Inflammatory macrophage (primary cell): ENCODE measurements at regions not wholly inside any gene's neighbourhood (a gene's known extent, or its start where the extent isn't known, plus 50 kb on each side); places are given as distances from the start of the nearest gene placed in this dataset.

Experiments
- DNase-seq, 2 donors: peaks; one replicate each; pipeline ENCODE4 v3.0.0-alpha.2; 2020 to 2022

DNA sequence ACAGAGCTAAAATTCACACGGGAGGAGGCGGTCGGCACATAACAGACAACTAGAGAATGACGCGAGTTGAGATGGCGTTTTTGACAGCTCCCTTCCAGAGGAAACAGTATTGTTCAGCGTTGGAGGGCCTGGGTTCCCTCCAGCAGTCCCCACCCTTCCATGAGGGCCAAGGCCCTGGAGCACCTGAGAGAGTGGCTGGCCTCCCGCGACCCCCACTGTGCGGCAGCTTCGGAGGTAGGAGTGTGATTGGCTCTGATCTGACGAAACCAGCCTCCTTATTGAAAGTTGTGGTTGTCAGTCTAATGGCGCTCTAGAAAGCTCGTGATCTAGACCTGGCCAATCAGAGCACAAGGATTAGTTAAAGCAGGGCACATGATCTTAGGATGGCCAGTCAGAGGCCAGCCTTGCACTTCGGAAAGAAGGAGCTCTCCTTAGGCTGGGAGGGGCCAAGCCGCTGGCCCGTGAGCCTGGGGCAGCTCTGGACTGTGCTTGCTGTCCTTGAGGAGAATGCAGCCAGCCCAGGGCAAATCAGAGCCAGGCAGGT is 104.5 kb upstream of the CELF4 start:
- no peak for DNase-seq

DNA sequence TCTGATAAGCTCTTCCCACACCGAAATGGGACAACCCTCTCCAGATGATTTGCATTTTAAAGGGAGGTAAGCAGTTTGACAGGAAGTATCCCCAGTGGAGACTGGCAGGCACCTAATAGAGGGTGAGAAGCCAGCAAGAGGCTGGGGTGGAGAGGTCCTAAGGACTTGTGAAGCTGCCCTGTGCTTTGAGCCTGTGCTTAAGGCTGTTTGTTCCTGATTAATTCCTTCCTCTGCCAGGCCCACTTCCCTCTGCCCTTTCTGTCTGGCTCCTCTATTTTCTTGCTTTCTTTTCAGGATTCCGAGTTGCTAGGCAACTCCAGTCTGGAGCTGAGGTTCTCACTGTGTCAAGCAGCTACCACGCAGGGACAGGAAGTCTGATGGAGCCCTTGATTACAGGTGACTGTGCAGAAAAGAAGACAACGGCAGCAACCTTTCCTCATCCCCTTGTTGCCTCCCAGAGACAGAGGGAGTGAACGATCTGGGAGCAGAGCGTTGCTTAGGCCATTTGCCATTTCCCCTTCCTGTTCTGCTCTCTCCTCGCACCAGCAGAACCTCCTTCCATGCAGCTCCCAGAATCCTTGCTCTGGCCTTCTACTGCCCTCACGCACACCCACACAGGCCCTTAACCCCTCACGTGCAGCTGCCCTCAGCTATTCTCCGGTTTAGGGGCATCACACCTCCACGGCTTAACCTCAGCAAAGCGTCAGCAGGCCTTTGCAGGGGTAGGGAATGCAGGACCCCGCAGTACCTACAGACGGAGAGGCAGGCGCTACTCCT is 103.6 kb upstream of the CELF4 start:
- no peak for DNase-seq

DNA sequence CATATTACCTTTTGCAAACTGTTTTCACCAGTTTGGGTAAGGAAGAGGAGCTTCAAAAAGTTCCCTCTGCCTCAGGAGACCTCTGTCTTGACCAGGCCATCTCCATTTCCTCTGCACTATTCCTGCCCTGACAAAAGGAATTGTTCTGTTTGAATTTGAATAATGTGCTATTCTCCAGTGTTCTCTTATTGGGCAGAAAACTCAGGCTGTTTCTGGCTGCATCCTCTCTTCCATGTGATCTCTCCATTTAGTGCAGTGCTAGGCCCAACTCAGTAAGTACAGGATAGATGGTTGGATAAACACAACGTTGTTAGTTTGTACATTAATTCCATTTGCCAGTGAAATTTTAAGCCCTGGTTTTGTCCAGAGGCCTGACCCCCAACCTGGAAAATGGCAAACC is 102.2 kb upstream of the CELF4 start:
- no peak for DNase-seq

- DNase-seq: no peak
These were observed 101.4 kb upstream of the CELF4 start for GRCh38 chr18:37666991-37667390.

- DNase-seq: no peak
These were observed 100.9 kb upstream of the CELF4 start for GRCh38 chr18:37666451-37666850.

DNA sequence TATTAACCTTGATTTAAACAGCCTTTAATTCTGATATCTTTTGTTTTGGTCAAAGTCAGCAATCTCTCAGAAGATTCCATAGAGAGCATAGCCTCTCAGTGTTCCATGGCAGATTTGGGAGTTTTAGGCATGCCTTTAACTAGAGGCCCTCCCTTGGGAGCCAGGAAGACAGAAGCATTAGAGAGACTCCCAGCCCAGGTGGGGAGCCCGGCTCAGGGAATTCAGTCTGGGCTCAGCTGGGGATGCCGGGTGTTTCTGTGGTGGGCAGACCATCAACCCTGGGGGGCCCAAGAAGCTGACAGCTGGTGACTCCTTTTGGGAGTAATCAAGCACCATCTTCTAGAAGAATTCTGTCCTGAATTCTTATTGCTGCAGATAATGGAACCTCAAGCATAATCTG is 99.7 kb upstream of the CELF4 start:
- no peak for DNase-seq

GRCh38 chr18:37663446-37663845 is 97.8 kb upstream of the CELF4 start:
- no peak for DNase-seq

DNA sequence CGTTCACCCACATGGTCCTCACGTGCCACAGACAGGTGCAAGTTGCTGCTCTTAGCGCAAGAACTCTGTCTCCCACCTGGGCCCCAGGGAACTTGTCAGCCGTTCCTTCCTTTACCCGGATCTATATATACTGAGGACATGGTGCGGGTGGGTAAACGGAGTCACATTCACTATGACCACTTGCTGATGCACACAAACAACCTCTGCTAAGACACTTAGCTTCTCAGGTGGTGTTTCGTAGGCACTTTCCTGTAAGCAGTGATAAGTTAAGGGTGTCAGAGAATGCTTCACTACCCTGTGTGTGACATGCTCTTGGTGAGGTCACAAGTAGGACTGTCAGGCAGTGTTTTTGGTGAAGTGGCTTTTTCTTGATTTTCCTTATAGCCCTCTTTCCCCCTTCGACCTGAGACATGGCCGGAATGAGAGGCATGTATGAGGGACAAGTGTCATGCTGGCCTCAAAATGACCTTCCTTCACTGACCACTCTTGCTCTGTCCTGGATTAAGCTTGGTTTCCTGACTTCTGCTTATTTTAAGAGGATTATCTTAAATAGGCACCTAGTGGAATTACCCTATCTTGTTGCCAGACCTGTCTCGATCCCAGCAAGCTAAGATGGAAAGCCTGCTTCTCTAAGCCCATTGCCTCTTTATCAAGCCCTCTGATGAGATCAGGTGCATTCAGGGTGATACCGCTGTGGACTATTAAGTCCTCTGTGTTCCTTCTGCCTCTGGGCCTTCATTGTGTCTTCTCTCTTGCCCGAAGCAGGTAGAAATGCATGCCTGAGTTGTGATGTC is 97.1 kb upstream of the CELF4 start:
- DNase-seq: no peak

DNA sequence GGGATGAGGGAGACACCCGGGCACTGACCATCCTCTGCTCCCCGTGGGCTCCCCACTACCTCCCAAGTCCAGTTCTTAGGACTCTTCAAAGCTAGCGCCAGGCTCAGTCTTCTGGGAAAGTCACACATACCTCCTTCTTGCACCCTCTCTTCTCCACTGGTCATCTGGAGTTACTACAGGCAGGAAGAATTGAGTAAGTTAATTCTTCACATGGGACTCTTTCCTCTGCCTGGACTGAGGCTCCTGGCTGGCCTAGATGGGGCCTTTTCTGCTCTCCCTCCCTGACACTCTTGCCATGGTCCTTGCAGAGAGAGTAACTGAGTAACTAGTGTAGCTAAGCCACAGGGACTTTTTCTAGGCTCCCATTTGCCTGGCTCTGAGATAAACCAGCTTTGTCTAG is 96.5 kb upstream of the CELF4 start:
- no peak for DNase-seq

DNA sequence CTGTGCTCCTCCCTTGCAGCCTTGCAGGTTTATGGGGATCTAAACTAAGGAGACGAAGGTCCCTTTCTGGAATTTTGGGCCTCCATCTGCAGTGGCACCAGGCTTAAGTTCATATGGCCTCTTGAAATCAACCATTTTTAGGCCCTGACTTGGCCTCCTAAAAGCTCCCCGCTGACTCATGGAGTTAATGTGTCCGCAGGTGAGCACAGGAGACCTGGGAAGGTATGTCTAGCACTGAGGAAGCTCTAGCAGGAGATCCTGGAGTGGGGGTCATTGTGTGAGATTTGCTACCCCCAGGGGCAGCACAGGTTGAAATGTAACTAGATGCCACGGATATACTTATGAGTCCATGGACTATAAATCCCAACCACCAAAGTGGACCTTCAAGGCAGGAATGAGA is 95.9 kb upstream of the CELF4 start:
- no peak for DNase-seq

- no peak for DNase-seq
These were observed 95.5 kb upstream of the CELF4 start for GRCh38 chr18:37661061-37661460.

GRCh38 chr18:37660658-37661057 is 95.1 kb upstream of the CELF4 start:
- no peak for DNase-seq

- no peak for DNase-seq
These were observed 94.3 kb upstream of the CELF4 start for GRCh38 chr18:37659906-37660305.

- no peak for DNase-seq
These were observed 93.3 kb upstream of the CELF4 start for GRCh38 chr18:37658894-37659293.

GRCh38 chr18:37657493-37657892 is 91.9 kb upstream of the CELF4 start:
- DNase-seq: no peak

- no peak for DNase-seq
These were observed 89.3 kb upstream of the CELF4 start for GRCh38 chr18:37654731-37655369.

DNA sequence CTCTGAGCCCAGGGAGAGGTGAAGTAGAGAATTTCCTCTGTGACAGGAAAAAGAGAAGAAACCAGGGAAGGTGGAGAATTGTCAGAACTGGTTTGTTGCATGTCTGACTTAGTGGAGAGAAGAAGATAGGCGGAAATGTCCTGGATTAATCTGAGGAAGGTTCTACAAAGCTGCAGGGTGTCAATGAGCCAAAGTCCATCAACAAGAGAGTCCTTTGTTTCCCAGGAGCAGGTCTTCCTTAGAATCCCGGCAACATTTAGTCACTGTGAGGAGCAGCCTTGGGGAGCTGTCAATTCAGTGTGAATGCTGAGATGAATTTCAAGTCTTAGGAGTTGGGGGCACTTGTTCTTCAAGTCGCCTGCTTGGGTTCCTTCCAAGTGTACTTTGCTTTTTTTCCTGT is 88.4 kb upstream of the CELF4 start:
- DNase-seq: no peak

- no peak for DNase-seq
These were observed 88.0 kb upstream of the CELF4 start for GRCh38 chr18:37653618-37654017.

GRCh38 chr18:37649930-37650329 is 84.3 kb upstream of the CELF4 start:
- DNase-seq: no peak

DNA sequence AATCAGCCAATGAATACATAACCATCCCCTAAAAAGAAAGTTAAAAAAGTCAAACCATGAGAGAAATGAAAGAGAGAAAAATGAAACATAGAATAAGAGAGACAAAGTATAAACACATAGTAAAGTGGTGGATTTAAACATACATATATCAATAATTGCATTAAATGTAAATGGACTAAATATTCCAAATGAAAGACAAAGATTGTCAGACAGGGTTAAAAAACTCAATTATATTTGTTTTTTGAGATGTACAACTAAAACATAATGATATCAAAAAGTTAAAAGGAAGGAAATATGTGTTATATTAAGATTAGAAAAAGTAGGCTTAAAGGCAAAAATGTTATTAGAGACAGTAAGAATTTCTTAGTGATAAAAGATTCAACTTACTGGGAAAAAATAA is 83.8 kb upstream of the CELF4 start:
- no peak for DNase-seq

- no peak for DNase-seq
These were observed 76.0 kb upstream of the CELF4 start for GRCh38 chr18:37641573-37641972.

DNA sequence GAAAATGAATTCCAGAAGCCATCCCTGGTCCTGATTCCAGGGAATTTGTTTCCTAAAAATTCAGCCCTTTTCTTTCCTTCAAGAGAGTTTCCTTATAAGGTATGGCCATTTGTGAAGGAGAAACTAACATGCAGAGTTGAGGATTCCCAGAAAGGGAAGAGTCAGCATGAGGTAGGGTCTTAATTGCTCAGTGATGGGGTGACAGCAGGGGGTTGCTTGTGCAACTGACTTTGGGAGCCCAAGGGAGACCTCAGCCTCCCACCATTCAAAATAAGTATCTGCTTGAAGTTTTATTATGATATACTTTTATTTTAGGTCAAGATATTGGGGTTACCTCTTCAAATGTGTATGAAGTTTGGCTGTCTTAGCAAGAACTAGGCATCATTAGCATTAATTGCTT is 74.9 kb upstream of the CELF4 start:
- DNase-seq: no peak

- no peak for DNase-seq
These were observed 74.2 kb upstream of the CELF4 start for GRCh38 chr18:37639846-37640245.

DNA sequence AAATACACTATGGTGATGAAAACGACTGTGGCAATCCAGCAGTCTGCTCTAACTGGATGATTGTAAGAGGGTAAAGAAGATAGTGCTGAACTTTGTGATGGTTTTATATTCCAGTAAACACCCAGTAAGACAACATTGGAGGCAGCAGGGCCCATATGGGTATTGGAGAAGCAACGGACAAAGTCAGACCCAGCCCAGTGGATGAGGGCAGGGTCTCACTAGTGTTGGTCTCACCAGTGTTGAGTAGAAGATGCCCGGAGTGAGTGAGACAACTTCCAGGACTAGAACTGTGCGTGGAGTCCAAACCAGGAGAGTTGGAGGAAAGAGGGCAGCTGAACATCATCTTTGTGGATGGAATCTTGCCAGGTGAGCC is 71.9 kb upstream of the CELF4 start:
- no peak for DNase-seq
